K562 (cell line): ENCODE measurements at regions not wholly inside any gene's neighbourhood (a gene's known extent, or its start where the extent isn't known, plus 50 kb on each side); places are given as distances from the start of the nearest gene placed in this dataset.

ENCODE experiments used
- ATAC-seq: fragments of 200-7000 bp; cut with Tn5 transposase; 3 replicates; pipeline ENCODE4 v1.9.1; 2020; ENCODE audit warnings: moderate library complexity
- BruUV-seq: library from RNA; stranded (reverse); fragments of 400-500 nt; replicated peaks from 2 replicates; lab custom pipeline; 2021; lab: Mats Ljungman, UMichigan
- CTCF ChIA-PET: fragments of 300-600 bp; formaldehyde crosslinking; extraction: SDS; loops from one replicate; lab custom pipeline; 2021; ENCODE audit warnings: low intra/inter-chr PET ratio; lab: Yijun Ruan, JAX
- POLR2A ChIA-PET: fragments of 300-600, 350-650 bp; sonication (Branson Sonifier 250); formaldehyde crosslinking; extraction: SDS; loops from one replicate; lab custom pipeline; 2021; ENCODE audit warnings: antibody characterized with exemption, inconsistent platforms; lab: Yijun Ruan, JAX
- DNase-seq, 4 experiments: peaks; one replicate each; pipeline versions ENCODE4 v3.0.0 to v3.0.0-alpha.2; 2011 to 2018; ENCODE audit warnings: low spot score in 3 of 4, mixed read lengths in 3 of 4; ENCODE audit errors: extremely low read depth in 1 of 4
- FAIRE-seq: peaks from 2 replicates; lab custom pipeline; 2011; peaks lifted over from hg19 to GRCh38; lab: Jason Lieb, UNC
- H2AFZ ChIP-seq: 2 replicates; pipeline ENCODE4 v1.6.0; 2011; ENCODE audit warnings: low read depth, low read length, control low read depth, inconsistent platforms
- H3K27ac ChIP-seq: fragments of 200-600 bp; 3 replicates; pipeline ENCODE4 v1.8.0; 2011; ENCODE audit warnings: low read depth, mild to moderate bottlenecking, control low read depth, inconsistent platforms, low read length, moderate library complexity, mixed read lengths; ENCODE audit errors: extremely low read depth
- H3K27me3 ChIP-seq, 2 experiments: fragments of 300-600 bp in 1 of 2; 2 replicates in 1 of 2; 3 replicates in 1 of 2; pipeline versions ENCODE4 v1.6.0 to v1.8.0; 2011; ENCODE audit warnings: inconsistent platforms in 2 of 2, low read length in 2 of 2, mild to moderate bottlenecking in 1 of 2, mixed read lengths in 1 of 2, moderate library complexity in 1 of 2; ENCODE audit not compliant: control insufficient read depth in 2 of 2, insufficient read depth in 2 of 2
- H3K36me3 ChIP-seq: fragments of 300-600 bp; 3 replicates; pipeline ENCODE4 v1.8.0; 2011; ENCODE audit warnings: mild to moderate bottlenecking, low read length, inconsistent platforms; ENCODE audit not compliant: control insufficient read depth, insufficient read depth
- H3K4me1 ChIP-seq, 2 experiments: fragments of 200-600 bp in 1 of 2; replicated peaks in 1 of 2; 2 replicates in 1 of 2; 3 replicates in 1 of 2; pipeline versions ENCODE4 v1.5.1 to v1.8.0; 2011; ENCODE audit warnings: inconsistent platforms in 2 of 2, low read length in 2 of 2, mild to moderate bottlenecking in 1 of 2, mixed read lengths in 1 of 2, moderate library complexity in 1 of 2; ENCODE audit not compliant: control insufficient read depth in 2 of 2, insufficient read depth in 2 of 2
- H3K4me2 ChIP-seq: 2 replicates; pipeline ENCODE4 v1.6.1; 2011; ENCODE audit warnings: low read length, control low read depth, inconsistent platforms, mixed read lengths; ENCODE audit not compliant: insufficient read depth
- H3K4me3 ChIP-seq: fragments of 200-600 bp; sonication (generic), shearing (Covaris generic); 2 replicates; pipeline ENCODE4 v1.5.1; 2016; ENCODE audit warnings: control low read depth, inconsistent platforms
- H3K79me2 ChIP-seq: fragments of 200-600 bp; 3 replicates; pipeline ENCODE4 v1.8.0; 2011; ENCODE audit warnings: low read length, inconsistent platforms; ENCODE audit not compliant: control insufficient read depth, insufficient read depth
- H3K9ac ChIP-seq, 2 experiments: 2 replicates each; pipeline versions ENCODE4 v1.6.0 to v1.6.1; 2011; ENCODE audit warnings: low read depth in 2 of 2, low read length in 2 of 2, control low read depth in 1 of 2, inconsistent platforms in 1 of 2, mild to moderate bottlenecking in 1 of 2, mixed read lengths in 1 of 2; ENCODE audit not compliant: insufficient read depth in 1 of 2
- H3K9me1 ChIP-seq: one replicate; pipeline ENCODE4 v1.6.0; 2011; ENCODE audit warnings: inconsistent platforms, mild to moderate bottlenecking, low read length, moderate library complexity; ENCODE audit not compliant: control insufficient read depth, insufficient read depth
- H3K9me3 ChIP-seq: replicated peaks from 2 replicates; pipeline ENCODE4 v1.5.1; 2011; ENCODE audit warnings: low read depth, low read length, inconsistent platforms; ENCODE audit not compliant: control insufficient read depth, insufficient read depth
- H4K20me1 ChIP-seq: replicated peaks from 2 replicates; pipeline ENCODE4 v1.6.1; 2011; ENCODE audit warnings: low read length, inconsistent platforms, mixed read lengths; ENCODE audit not compliant: control insufficient read depth, insufficient read depth
- BACH1 ChIP-seq: fragments of 200-800 bp; sonication (Bioruptor generic); IDR thresholded peaks from 2 replicates; pipeline ENCODE4 v1.6.1; 2016; ENCODE audit warnings: missing genetic modification characterization, missing compliant biosample characterization
- ESRRB ChIP-seq: fragments of 250-450 bp; sonication (Bioruptor Pico); IDR thresholded peaks from 2 replicates; pipeline ENCODE4 v1.5.0; 2020; ENCODE audit warnings: mild to moderate bottlenecking, moderate library complexity, borderline replicate concordance
- MEIS2 ChIP-seq: fragments of 450-650 bp; IDR thresholded peaks from 2 replicates; pipeline ENCODE4 v1.6.1; 2014; ENCODE audit warnings: mild to moderate bottlenecking; ENCODE audit not compliant: partially characterized antibody
- POU5F1 ChIP-seq: fragments of 150-350 bp; IDR thresholded peaks from 2 replicates; pipeline ENCODE4 v1.6.1; 2014; ENCODE audit warnings: borderline replicate concordance, low read length, low read depth, mild to moderate bottlenecking; ENCODE audit not compliant: partially characterized antibody
- SETDB1 ChIP-seq: IDR thresholded peaks from one replicate; pipeline ENCODE4 v1.6.1; 2012; ENCODE audit warnings: low read length, control low read depth, inconsistent platforms
- SIN3B ChIP-seq: fragments of 450-650 bp; IDR thresholded peaks from 2 replicates; pipeline ENCODE4 v1.6.1; 2017; ENCODE audit warnings: low read depth, mild to moderate bottlenecking, moderate library complexity
- ZFP36 ChIP-seq: fragments of 150-350 bp; IDR thresholded peaks from 2 replicates; pipeline ENCODE4 v1.6.1; 2018; ENCODE audit warnings: low read length, low read depth; ENCODE audit not compliant: partially characterized antibody
- WGBS: fragments of 100-300 bp; shearing (Covaris generic); methylation state at CpG from one replicate; pipeline ENCODE4 v1.1.6; 2016; ENCODE audit warnings: low coverage, mixed read lengths; ENCODE audit not compliant: insufficient coverage; ENCODE audit errors: missing lambda C conversion rate; 5-methylcytosine and 5-hydroxymethylcytosine counted together
- in situ Hi-C: fragments of 300-500 bp; cut with MboI; formaldehyde crosslinking; loops from 4 replicates; pipeline ENCODE4 v1.15.0; 2018; ENCODE audit warnings: inconsistent platforms, mixed read lengths
- intact Hi-C: fragments of 100-400 bp; cut with micrococcal nuclease; formaldehyde crosslinking; loops from 2 replicates; pipeline ENCODE4 v1.14.2; 2022
- TF ChIP-seq, protein P1 (sequence below): fragments of 200-800 bp; sonication (Bioruptor generic); IDR thresholded peaks from 2 replicates; pipeline ENCODE4 v1.6.1; 2017; ENCODE audit warnings: missing genetic modification characterization, missing compliant biosample characterization
- TF ChIP-seq, protein P2 (sequence below): fragments of 450-650 bp; formaldehyde crosslinking; IDR thresholded peaks from 2 replicates; pipeline ENCODE4 v1.4.0; 2020; ENCODE audit warnings: mild to moderate bottlenecking, moderate library complexity

DNA sequence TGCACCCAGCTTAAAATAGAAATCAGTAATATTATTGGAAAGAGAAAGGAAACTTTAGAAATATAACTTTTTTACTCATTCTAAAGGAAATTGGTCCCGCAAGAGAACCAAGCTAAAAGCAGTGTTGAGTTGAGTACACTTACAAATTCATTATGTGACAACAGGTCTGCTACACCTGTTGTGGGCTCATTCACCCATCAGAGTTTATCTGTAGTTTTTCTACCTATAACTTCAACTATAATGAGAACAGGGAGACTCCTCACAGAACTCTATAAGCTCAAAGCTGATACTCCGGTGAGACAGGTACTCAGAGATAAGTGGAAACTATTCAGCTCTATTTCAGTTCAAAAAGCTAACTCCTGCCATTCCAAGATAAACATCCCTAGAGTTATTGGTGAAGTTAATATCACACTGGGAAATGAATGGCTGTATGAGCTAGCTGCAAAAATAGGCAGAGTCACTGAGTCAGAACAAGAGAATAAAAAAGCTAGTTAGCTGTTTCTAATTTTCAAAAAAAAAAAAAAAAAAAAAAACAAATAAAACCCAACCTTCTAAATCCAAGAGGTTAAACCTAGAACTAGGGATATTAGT lies 121.3 kb downstream of the PPP1R3A start:
- no peak for TF ChIP-seq ZFP36
- TF ChIP-seq MEIS2: no peak
- no peak for TF ChIP-seq SETDB1
- TF ChIP-seq POU5F1: no peak
- TF ChIP-seq SIN3B: no peak
- Histone ChIP-seq H3K9ac (no peak overlapping the region), H3K27ac (no peak overlapping the region), H3K79me2 (no peaks in the 10 kb centered on the region), H3K27me3 (no peaks in the 10 kb centered on the region), H3K36me3 (no peaks in the 10 kb centered on the region), H4K20me1 (no peaks in the 10 kb centered on the region), H3K4me2 (no peak overlapping the region), H3K9me3 (0 out of 2 replicates have a peak, but pooled peaks cover 2% of the 10 kb centered on the region), H2AFZ (no peak overlapping the region), H3K9me1 (no peaks in the 10 kb centered on the region), H3K4me1 (no peaks in the 10 kb centered on the region), H3K4me3 (no peak overlapping the region)
- intact Hi-C loops: no loop called here
- ChIA-PET CTCF (no interaction called here), POLR2A (no interaction called here)
- BruUV-seq: no TSS peak
- in situ Hi-C loops: no loop called here
- no peak for FAIRE-seq
- no peak for ATAC-seq
- 4% methylated on average over 2 of the region's 2 CpGs for WGBS
- DNase-seq: no peak

DNA sequence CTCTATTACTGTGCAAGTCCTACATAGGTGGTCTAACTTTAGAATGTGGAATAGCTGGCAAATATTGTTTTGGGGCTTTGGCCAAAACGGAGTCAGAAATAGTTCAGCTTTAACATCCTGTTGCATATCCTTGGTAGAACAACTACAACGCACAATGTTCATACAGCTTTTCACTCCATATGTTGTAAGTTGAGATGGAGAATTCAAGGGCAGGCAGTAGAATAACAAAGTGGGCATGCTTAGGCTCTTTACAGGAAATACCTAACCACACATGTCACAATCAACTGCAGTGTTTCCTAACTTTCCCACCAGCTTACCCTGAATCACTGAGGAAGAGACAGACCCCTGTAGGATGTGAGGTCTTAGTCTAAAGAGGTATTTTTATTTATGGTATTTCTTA lies 122.3 kb downstream of the PPP1R3A start:
- no peak overlapping the region for H3K4me3 ChIP-seq
- no peaks in the 10 kb centered on the region for H3K27me3 ChIP-seq
- no TSS peak for BruUV-seq
- intact Hi-C loops: no loop called here
- H3K79me2 ChIP-seq: no peaks in the 10 kb centered on the region
- no peak overlapping the region for H3K27ac ChIP-seq
- H4K20me1 ChIP-seq: no peaks in the 10 kb centered on the region
- ChIA-PET POLR2A (no interaction called here), CTCF (no interaction called here)
- WGBS: 2% methylated on average over 2 of the region's 2 CpGs
- in situ Hi-C loops: no loop called here
- 0 out of 2 replicates have a peak, but pooled peaks cover 2% of the 10 kb centered on the region for H3K9me3 ChIP-seq
- H2AFZ ChIP-seq: no peak overlapping the region
- no peaks in the 10 kb centered on the region for H3K4me1 ChIP-seq
- H3K9me1 ChIP-seq: no peaks in the 10 kb centered on the region
- no peak overlapping the region for H3K4me2 ChIP-seq
- FAIRE-seq (no peak), ATAC-seq (no peak), DNase-seq (no peak)
- TF ChIP-seq, protein P1, sequence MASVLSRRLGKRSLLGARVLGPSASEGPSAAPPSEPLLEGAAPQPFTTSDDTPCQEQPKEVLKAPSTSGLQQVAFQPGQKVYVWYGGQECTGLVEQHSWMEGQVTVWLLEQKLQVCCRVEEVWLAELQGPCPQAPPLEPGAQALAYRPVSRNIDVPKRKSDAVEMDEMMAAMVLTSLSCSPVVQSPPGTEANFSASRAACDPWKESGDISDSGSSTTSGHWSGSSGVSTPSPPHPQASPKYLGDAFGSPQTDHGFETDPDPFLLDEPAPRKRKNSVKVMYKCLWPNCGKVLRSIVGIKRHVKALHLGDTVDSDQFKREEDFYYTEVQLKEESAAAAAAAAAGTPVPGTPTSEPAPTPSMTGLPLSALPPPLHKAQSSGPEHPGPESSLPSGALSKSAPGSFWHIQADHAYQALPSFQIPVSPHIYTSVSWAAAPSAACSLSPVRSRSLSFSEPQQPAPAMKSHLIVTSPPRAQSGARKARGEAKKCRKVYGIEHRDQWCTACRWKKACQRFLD (CRISPR knock-in tag): no peak
- TF ChIP-seq BACH1 (tag) (no peak), ESRRB (CRISPR knock-in tag) (no peak)
- TF ChIP-seq, protein P2, sequence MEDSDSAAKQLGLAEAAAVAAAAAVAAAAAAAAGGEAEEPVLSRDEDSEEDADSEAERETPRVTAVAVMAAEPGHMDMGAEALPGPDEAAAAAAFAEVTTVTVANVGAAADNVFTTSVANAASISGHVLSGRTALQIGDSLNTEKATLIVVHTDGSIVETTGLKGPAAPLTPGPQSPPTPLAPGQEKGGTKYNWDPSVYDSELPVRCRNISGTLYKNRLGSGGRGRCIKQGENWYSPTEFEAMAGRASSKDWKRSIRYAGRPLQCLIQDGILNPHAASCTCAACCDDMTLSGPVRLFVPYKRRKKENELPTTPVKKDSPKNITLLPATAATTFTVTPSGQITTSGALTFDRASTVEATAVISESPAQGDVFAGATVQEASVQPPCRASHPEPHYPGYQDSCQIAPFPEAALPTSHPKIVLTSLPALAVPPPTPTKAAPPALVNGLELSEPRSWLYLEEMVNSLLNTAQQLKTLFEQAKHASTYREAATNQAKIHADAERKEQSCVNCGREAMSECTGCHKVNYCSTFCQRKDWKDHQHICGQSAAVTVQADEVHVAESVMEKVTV (CRISPR knock-in tag): no peak
- no peaks in the 10 kb centered on the region for H3K36me3 ChIP-seq
- H3K9ac ChIP-seq: no peak overlapping the region
